GM10266 (cell line): ENCODE measurements at regions not wholly inside any gene's neighbourhood (a gene's known extent, or its start where the extent isn't known, plus 50 kb on each side); places are given as distances from the start of the nearest gene placed in this dataset.

ENCODE experiments used
- DNase-seq: peaks from one replicate; pipeline ENCODE4 v3.0.0; 2012; ENCODE audit errors: extremely low spot score
- TF ChIP-seq, protein P1 (sequence below): IDR thresholded peaks from 2 replicates; pipeline ENCODE4 v1.5.1; 2012; ENCODE audit warnings: mild to moderate bottlenecking, low read depth; ENCODE audit not compliant: control insufficient read depth, insufficient read depth; ENCODE audit errors: missing control alignments

DNA sequence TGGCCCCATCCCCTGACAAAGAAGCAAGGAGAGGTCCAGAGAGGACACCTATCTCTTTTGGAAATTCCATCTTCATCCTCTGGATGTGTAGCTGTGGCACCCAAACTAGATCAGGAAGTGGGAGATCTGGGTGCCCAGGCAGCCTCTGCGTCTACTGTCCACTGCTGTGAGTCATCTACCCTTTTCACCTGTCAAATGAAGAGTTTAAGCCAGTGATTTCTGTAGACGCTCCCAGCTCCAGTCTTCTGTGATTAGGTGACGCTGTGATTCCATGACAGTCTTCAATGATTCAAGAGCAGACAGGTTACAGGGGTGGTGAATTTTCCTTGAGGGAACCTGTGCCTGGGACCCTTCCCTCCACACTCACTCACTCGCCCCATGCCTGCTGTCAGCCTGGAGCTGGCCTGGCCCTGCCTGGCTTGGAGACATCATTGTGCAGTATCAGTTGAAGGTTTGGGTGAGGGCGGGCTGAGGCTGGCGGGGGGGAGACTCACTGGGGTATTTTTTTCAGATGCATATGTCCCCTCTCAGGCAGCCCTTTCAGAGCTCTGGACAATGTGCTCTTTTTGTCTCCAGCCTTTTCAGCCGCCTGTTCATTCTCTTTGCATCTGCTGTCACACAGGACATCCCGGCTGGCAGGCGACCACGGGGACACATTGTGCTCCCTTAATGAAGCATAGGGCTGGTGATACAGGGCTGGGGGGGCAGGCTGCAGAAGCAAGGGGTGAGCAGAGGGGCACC is 56.8 kb upstream of the PARP11 start:
- TF ChIP-seq, protein P1, sequence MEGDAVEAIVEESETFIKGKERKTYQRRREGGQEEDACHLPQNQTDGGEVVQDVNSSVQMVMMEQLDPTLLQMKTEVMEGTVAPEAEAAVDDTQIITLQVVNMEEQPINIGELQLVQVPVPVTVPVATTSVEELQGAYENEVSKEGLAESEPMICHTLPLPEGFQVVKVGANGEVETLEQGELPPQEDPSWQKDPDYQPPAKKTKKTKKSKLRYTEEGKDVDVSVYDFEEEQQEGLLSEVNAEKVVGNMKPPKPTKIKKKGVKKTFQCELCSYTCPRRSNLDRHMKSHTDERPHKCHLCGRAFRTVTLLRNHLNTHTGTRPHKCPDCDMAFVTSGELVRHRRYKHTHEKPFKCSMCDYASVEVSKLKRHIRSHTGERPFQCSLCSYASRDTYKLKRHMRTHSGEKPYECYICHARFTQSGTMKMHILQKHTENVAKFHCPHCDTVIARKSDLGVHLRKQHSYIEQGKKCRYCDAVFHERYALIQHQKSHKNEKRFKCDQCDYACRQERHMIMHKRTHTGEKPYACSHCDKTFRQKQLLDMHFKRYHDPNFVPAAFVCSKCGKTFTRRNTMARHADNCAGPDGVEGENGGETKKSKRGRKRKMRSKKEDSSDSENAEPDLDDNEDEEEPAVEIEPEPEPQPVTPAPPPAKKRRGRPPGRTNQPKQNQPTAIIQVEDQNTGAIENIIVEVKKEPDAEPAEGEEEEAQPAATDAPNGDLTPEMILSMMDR, result no peak
- no peak for DNase-seq

DNA sequence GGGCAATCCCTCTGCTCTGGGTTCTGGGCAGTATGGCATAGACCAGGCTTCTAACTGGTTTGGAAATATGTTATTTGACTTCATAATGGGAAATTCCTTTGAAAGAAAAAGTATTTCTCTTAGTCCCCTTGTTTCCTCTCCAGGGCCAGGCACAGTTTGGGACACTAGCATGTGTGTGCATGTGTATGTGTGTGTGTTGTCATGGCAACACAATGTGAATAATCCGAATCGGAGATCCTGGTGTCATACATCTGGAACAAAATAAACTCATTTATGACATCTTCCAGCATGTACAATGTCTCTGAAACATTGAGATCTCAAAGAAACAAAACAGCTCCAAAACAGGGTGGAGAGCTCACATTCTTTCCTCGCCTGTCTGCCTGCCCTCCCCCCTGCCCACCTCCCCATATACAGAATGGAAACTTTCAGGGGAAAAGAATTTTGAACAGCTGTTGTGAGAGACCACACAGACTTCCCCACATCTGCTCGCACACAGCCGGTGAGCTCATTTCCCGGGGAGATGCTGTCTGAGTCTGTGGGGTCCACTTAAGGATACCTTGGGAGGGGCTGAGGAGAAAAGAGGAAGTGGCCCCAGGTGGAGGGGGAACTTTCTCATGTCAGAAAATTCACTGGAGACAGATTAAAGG is 55.5 kb upstream of the PARP11 start:
- TF ChIP-seq, protein P1, result no peak
- no peak for DNase-seq

DNA sequence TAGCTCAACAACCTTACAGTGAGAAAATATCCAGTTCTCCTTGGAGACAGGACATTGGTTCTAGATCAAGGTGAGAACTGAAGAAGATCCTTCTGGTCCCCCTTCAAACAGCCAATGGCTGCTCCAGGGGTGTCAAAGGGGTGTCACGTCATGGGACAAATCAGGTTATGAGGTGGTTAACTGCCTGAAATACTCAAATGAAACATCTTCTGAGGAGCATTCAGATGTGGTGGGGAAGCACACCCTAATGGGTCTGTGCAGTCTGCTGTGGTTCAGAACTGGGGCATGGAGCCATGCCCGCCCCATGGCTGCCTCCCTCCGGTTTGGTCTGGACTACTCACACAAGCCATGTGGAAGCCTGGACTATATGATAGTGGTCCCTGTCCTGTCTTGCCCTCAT is 52.4 kb upstream of the PARP11 start:
- TF ChIP-seq, protein P1, result no peak
- no peak for DNase-seq

DNA sequence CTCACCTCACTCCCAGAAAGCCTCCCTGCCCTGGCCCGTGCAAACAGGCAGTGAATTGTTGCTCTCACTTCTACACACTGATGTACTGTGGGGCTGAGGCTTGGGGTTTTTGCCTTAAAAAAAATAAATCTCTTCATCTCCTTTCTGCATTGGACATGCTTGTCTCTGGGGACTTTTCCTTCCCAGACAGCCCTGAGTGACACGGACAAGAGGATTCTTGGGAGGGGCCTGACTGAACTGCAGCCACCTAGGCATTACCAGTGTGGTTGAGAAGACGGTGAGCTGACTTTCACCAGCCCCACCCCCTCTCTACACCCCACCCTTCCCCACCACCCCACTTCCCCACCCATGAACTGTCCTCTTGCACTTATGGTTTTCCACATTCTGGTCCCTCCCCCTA is 51.6 kb upstream of the PARP11 start:
- no peak for DNase-seq
- TF ChIP-seq, protein P1, result no peak

DNA sequence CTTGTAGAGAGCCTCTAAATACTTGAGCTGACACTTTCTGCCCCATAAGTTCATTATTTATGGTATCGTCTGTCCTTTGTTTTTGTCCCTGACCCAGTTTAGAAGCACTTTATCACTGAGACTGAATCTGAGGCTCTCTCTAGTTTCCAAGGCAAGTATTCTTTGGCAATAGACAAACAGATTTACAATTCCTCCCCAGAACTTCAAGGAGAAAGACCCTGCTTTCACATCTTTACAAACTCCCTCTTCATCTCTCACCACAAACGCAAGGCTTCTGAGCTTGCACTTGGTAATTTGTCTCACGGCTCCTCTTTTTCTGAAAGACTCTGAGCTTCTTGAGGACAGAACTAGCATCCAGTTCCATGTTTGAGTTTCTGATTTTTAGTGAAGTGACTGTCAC is 49.8 kb upstream of the PARP11 start:
- TF ChIP-seq, protein P1, result no peak
- DNase-seq, result no peak
